ENCODE measurements at regions not wholly inside any gene's neighbourhood (a gene's known extent, or its start where the extent isn't known, plus 50 kb on each side); places are given as distances from the start of the nearest gene placed in this dataset.

- DNase-seq (ENCODE audit: low read depth) = no peak
These were observed 334.6 kb upstream of the B3GAT1 start for GRCh38 chr11:134746609-134747008.

- DNase-seq (ENCODE audit: low read depth) = no peak
These were observed 333.4 kb upstream of the B3GAT1 start for GRCh38 chr11:134745456-134745855.

GRCh38 chr11:134743820-134744195 is 331.8 kb upstream of the B3GAT1 start:
- no peak for DNase-seq (ENCODE audit: low read depth)

- DNase-seq (ENCODE audit: low read depth) = no peak
These were observed 331.1 kb upstream of the B3GAT1 start for GRCh38 chr11:134742956-134743819.

GRCh38 chr11:134742224-134742612 is 330.2 kb upstream of the B3GAT1 start:
- no peak for DNase-seq (ENCODE audit: low read depth)

- DNase-seq (ENCODE audit: low read depth) = no peak
These were observed 329.6 kb upstream of the B3GAT1 start for GRCh38 chr11:134741453-134742223.

- no peak for DNase-seq (ENCODE audit: low read depth)
These were observed 328.7 kb upstream of the B3GAT1 start for GRCh38 chr11:134740590-134741261.

- no peak for DNase-seq (ENCODE audit: low read depth)
These were observed 327.1 kb upstream of the B3GAT1 start for GRCh38 chr11:134739136-134739535.

GRCh38 chr11:134738581-134738980 is 326.5 kb upstream of the B3GAT1 start:
- DNase-seq (ENCODE audit: low read depth) = no peak

GRCh38 chr11:134737563-134738510 is 325.8 kb upstream of the B3GAT1 start:
- DNase-seq (ENCODE audit: low read depth) = no peak

- DNase-seq (ENCODE audit: low read depth) = no peak
These were observed 324.4 kb upstream of the B3GAT1 start for GRCh38 chr11:134736251-134736947.

- no peak for DNase-seq (ENCODE audit: low read depth)
These were observed 322.9 kb upstream of the B3GAT1 start for GRCh38 chr11:134734894-134735293.

- no peak for DNase-seq (ENCODE audit: low read depth)
These were observed 322.3 kb upstream of the B3GAT1 start for GRCh38 chr11:134734141-134734845.

GRCh38 chr11:134733646-134734045 is 321.6 kb upstream of the B3GAT1 start:
- DNase-seq (ENCODE audit: low read depth) = no peak

- no peak for DNase-seq (ENCODE audit: low read depth)
These were observed 319.3 kb upstream of the B3GAT1 start for GRCh38 chr11:134731213-134731961.

GRCh38 chr11:134730561-134731212 is 318.6 kb upstream of the B3GAT1 start:
- no peak for DNase-seq (ENCODE audit: low read depth)

- no peak for DNase-seq (ENCODE audit: low read depth)
These were observed 318.1 kb upstream of the B3GAT1 start for GRCh38 chr11:134730101-134730500.

GRCh38 chr11:134728186-134728585 is 316.1 kb upstream of the B3GAT1 start:
- DNase-seq (ENCODE audit: low read depth) = no peak

- no peak for DNase-seq (ENCODE audit: low read depth)
These were observed 315.6 kb upstream of the B3GAT1 start for GRCh38 chr11:134727636-134728035.
